Upper lobe of left lung (tissue), 6 donors: ENCODE measurements at regions not wholly inside any gene's neighbourhood (a gene's known extent, or its start where the extent isn't known, plus 50 kb on each side); places are given as distances from the start of the nearest gene placed in this dataset.

Source experiments
- ATAC-seq, 2 donors: fragments of 200-7000 bp; cut with Tn5 transposase; one replicate each; pipeline ENCODE4 v1.9.1; 2022; ENCODE audit warnings: mild to moderate bottlenecking in 2 of 2, moderate library complexity in 2 of 2; ENCODE audit not compliant: low FRiP score in 2 of 2
- DNase-seq, 2 donors: peaks; one replicate each; pipeline ENCODE4 v3.0.0-alpha.2; 2019 to 2020
- H3K27ac ChIP-seq, 4 donors: fragments of 200-600 bp; sonication (generic); one replicate each; pipeline ENCODE4 v1.5.1; 2016 to 2019
- H3K27me3 ChIP-seq, 4 donors: fragments of 200-600 bp; sonication (generic); one replicate each; pipeline ENCODE4 v1.5.1; 2017 to 2019
- H3K36me3 ChIP-seq, 4 donors: fragments of 200-600 bp; sonication (generic); one replicate each; pipeline ENCODE4 v1.5.1; 2016 to 2019
- H3K4me1 ChIP-seq, 4 donors: fragments of 200-600 bp; sonication (generic); one replicate each; pipeline ENCODE4 v1.5.1; 2018 to 2019
- H3K4me3 ChIP-seq, 4 donors: fragments of 200-600 bp; sonication (generic); one replicate each; pipeline ENCODE4 v1.5.1; 2017 to 2019; ENCODE audit warnings: mild to moderate bottlenecking in 2 of 4, moderate library complexity in 1 of 4
- H3K9me3 ChIP-seq, 4 donors: fragments of 200-600 bp; sonication (generic); one replicate each; pipeline ENCODE4 v1.5.1; 2018 to 2019
- EP300 ChIP-seq, 4 donors: sonication (generic); formaldehyde crosslinking; IDR thresholded peaks; one replicate each; pipeline ENCODE4 v1.5.1; 2017; ENCODE audit warnings: antibody characterized with exemption in 4 of 4, control low read depth in 2 of 4
- POLR2A ChIP-seq, 4 donors: fragments of 450-650 bp; IDR thresholded peaks; one replicate each; pipeline ENCODE4 v1.5.1; 2016 to 2017; ENCODE audit warnings: antibody characterized with exemption in 4 of 4, mild to moderate bottlenecking in 2 of 4
- POLR2AphosphoS5 ChIP-seq, 2 donors: sonication (generic); formaldehyde crosslinking; IDR thresholded peaks; one replicate each; pipeline ENCODE4 v1.5.1; 2017; ENCODE audit warnings: antibody characterized with exemption in 2 of 2
- WGBS, 2 donors: methylation state at CpG; one replicate each; pipeline ENCODE4 v1.1.5; 2017 to 2018; 5-methylcytosine and 5-hydroxymethylcytosine counted together
- TF ChIP-seq, protein P1 (sequence below), 6 experiments: fragments of 450-650 bp in 4 of 6; fragments of 200-600 bp in 2 of 6; sonication (generic) in 2 of 6; IDR thresholded peaks; one replicate each; pipeline ENCODE4 v1.5.1; 2016 to 2019; ENCODE audit warnings: antibody characterized with exemption in 6 of 6
- donor health status: DM: no; HTN: no; CAD: no; lungs with moderate emphysema.
- donor health status: DM: no; HTN: yes; CAD: no; lungs with severe emphysema.

DNA sequence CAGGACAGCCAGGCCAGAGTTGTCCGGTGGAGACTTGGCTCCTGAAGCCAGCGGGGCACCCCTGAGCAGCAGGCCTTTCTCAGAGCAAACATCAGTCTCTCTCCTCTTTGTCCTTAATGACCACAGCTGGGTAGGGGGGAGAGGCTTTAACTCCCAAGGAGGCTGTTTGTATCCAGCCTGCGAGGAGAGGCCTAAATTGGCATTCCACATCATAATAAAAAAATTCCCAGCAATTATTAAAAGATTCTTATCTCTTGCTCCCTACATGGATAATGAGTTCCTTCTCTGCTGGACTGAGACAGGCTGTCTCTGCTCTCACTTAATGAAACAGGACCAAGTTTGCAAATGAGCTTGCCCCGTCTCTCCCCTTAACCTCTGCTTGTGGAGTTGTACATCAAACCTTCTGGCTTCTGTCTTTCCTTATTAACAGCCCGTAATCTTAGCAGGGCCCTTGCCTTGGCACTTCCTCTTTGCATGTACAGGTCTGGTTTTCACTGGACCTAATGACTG, 838.2 kb downstream of the MAFB start:
- TF ChIP-seq POLR2A (IDR thresholded peaks at IDR 0.05) = no peak
- TF ChIP-seq EP300 (IDR thresholded peaks at IDR 0.05) = no peak
- TF ChIP-seq, protein P1, sequence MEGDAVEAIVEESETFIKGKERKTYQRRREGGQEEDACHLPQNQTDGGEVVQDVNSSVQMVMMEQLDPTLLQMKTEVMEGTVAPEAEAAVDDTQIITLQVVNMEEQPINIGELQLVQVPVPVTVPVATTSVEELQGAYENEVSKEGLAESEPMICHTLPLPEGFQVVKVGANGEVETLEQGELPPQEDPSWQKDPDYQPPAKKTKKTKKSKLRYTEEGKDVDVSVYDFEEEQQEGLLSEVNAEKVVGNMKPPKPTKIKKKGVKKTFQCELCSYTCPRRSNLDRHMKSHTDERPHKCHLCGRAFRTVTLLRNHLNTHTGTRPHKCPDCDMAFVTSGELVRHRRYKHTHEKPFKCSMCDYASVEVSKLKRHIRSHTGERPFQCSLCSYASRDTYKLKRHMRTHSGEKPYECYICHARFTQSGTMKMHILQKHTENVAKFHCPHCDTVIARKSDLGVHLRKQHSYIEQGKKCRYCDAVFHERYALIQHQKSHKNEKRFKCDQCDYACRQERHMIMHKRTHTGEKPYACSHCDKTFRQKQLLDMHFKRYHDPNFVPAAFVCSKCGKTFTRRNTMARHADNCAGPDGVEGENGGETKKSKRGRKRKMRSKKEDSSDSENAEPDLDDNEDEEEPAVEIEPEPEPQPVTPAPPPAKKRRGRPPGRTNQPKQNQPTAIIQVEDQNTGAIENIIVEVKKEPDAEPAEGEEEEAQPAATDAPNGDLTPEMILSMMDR (IDR thresholded peaks at IDR 0.05) = no peak
- no peak overlapping the region for H3K4me3 ChIP-seq
- peak in 1 of 2 donors; percentile 1 for DNase-seq
- H3K27me3 ChIP-seq = no peaks in the 10 kb centered on the region
- no peak for ATAC-seq
- H3K9me3 ChIP-seq = no peaks in the 10 kb centered on the region
- peaks cover 15 to 20% (median 18%) of the 10 kb centered on the region in 4 donors for H3K4me1 ChIP-seq
- no peaks in the 10 kb centered on the region for H3K36me3 ChIP-seq
- 57 to 69% methylated on average over 5 of the region's 5 CpGs for WGBS, 2 donors
- H3K27ac ChIP-seq = no peak overlapping the region

DNA sequence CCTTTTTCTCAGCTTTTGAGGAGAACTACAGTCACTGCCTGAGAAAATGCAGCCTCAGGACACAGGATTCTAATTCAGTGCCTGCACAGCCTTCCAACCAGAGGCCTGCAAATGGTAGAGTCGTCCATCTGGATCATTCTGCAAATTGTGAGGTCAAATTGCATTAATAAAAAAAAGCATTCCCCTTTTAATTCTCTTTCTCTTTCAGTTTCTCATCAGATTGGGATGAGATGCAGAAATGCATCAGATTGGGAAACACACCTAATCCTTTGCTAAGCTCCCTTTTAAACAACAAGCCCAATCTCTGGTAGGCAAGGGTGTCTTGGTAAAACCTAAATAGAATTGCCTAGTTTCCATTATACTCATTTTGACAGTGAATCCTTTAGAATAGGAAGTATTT, 838.8 kb downstream of the MAFB start:
- Histone ChIP-seq H3K4me3 (no peak overlapping the region), H3K4me1 (peaks cover 15 to 20% (median 18%) of the 10 kb centered on the region in 4 donors), H3K27ac (no peak overlapping the region), H3K27me3 (no peaks in the 10 kb centered on the region), H3K36me3 (no peaks in the 10 kb centered on the region), H3K9me3 (no peaks in the 10 kb centered on the region)
- ATAC-seq = no peak
- DNase-seq = no peak
- whole genome bisulfite sequencing, 2 donors = 27 to 32% methylated on average over 1 of the region's 1 CpG
- no peak for TF ChIP-seq POLR2AphosphoS5 (IDR thresholded peaks at IDR 0.05)
- no peak for TF ChIP-seq POLR2A (IDR thresholded peaks at IDR 0.05)
- TF ChIP-seq, protein P1 (IDR thresholded peaks at IDR 0.05) = no peak
- no peak for TF ChIP-seq EP300 (IDR thresholded peaks at IDR 0.05)

DNA sequence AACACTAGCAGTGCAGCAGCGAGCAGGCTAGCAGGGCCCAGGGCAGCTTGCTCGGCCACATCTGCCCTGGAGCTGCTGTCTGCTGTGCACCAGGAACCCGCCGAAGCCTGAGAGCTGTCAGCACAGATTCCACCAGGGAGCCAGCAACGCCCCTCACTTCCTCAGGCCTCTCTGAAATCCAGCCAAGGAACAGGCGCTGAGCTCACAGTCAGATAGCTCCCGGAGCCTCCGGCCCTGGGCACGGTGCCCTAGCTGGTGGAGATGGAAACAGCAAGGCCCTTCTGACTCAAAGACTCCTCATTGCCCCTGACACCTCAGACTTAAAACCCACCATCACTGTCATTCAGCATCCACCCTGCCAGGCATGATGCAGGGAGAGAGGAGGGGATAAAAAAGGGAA, 839.4 kb downstream of the MAFB start:
- H3K4me3 ChIP-seq = no peak overlapping the region
- H3K36me3 ChIP-seq = no peaks in the 10 kb centered on the region
- peaks cover 15 to 20% (median 18%) of the 10 kb centered on the region in 4 donors for H3K4me1 ChIP-seq
- no peak overlapping the region for H3K27ac ChIP-seq
- no peaks in the 10 kb centered on the region for H3K9me3 ChIP-seq
- WGBS, 2 donors = 14 to 34% methylated on average over 4 to 9 of the region's 9 CpGs
- DNase-seq (peak; percentile 28 to 85), ATAC-seq (peak; percentile 17 to 88)
- TF ChIP-seq EP300 (IDR thresholded peaks at IDR 0.05) (no peak), POLR2A (IDR thresholded peaks at IDR 0.05) (no peak), POLR2AphosphoS5 (IDR thresholded peaks at IDR 0.05) (no peak)
- TF ChIP-seq, protein P1 (IDR thresholded peaks at IDR 0.05) = no peak
- no peaks in the 10 kb centered on the region for H3K27me3 ChIP-seq

DNA sequence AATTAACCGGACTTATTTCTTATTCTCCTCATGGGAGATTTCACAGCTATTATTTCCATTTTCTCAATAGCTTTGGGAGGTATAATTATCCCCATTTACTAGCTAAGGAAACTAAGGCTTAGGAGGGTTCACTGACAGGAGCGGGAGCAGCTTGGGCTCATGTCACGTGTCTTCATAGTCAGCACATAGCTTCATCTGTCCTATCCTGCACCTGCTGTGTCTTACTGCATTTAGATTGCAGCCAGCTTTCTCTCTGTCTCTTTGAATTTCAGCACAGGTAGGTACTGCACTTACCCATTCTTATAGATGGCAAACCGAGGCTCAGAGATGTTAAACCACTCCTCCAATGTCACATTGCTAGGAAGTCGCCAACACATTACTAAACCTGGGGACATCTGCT, 839.9 kb downstream of the MAFB start:
- no peak overlapping the region for H3K27ac ChIP-seq
- H3K36me3 ChIP-seq = no peaks in the 10 kb centered on the region
- ATAC-seq (no peak), DNase-seq (no peak)
- H3K9me3 ChIP-seq = no peaks in the 10 kb centered on the region
- WGBS, 2 donors = 76 to 78% methylated on average over 5 of the region's 5 CpGs
- H3K4me3 ChIP-seq = no peak overlapping the region
- peaks cover 15 to 20% (median 18%) of the 10 kb centered on the region in 4 donors for H3K4me1 ChIP-seq
- TF ChIP-seq, protein P1 (IDR thresholded peaks at IDR 0.05) = no peak
- no peak for TF ChIP-seq POLR2AphosphoS5 (IDR thresholded peaks at IDR 0.05)
- no peak for TF ChIP-seq POLR2A (IDR thresholded peaks at IDR 0.05)
- TF ChIP-seq EP300 (IDR thresholded peaks at IDR 0.05) = no peak
- no peaks in the 10 kb centered on the region for H3K27me3 ChIP-seq

DNA sequence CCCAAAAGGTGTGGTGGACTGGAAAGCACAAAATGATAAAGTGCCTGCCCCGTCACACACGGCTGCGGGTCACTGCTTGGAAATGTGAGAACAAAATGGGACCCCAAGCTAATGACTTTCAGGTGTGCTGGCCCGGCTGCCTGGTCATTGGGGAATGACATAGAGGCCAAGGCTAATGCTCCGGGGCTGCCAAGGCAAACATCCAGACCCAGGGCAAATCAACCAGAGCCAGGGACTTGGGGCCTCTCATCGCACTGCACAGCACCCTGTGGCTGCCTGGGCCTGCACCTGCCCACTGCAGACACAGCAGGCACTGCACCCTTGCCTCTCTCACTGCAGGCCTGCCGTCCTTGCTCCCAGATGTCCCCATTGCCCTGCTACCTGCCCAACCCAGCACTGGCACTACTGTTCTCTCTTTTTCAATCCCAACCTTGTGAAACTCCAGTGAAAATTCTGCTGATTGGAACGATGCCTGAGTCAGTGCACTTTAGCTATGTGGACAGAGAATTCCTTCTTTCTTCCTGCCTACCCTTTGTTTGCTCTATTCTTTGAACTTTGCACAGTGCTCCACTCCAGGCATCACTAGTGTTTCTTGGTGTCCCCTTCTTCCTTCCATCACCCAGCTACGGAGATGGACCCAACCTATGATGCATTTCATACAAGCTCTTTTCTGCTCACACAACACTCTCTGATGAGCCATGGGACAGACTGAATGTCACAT, 849.5 kb downstream of the MAFB start:
- no peak for TF ChIP-seq POLR2A (IDR thresholded peaks at IDR 0.05)
- TF ChIP-seq, protein P1 (IDR thresholded peaks at IDR 0.05) = no peak
- no peak for TF ChIP-seq EP300 (IDR thresholded peaks at IDR 0.05)
- TF ChIP-seq POLR2AphosphoS5 (IDR thresholded peaks at IDR 0.05) = no peak
- Histone ChIP-seq H3K36me3 (no peaks in the 10 kb centered on the region), H3K9me3 (no peaks in the 10 kb centered on the region), H3K4me3 (no peak overlapping the region), H3K4me1 (no peaks in the 10 kb centered on the region), H3K27me3 (no peaks in the 10 kb centered on the region), H3K27ac (no peak overlapping the region)
- ATAC-seq (peak in 1 of 2 donors; percentile 59), DNase-seq (peak in 1 of 2 donors; percentile 38)
- 88 to 91% methylated on average over 9 of the region's 9 CpGs for WGBS, 2 donors
